ENCODE measurements at regions not wholly inside any gene's neighbourhood (a gene's known extent, or its start where the extent isn't known, plus 50 kb on each side); places are given as distances from the start of the nearest gene placed in this dataset.
"Not testable (repeated sequence)": the region's sequence is repeated elsewhere in the genome, so short reads cannot be mapped to it uniquely, and the experiment has no call there.

GRCh38 chr13:48583859-48584311, 51.0 kb upstream of the RCBTB2 start:
- DNase-seq (ENCODE audit: low read depth in 2 of 2): no peak

GRCh38 chr13:48585456-48585840, 52.6 kb upstream of the RCBTB2 start:
- no peak for DNase-seq (ENCODE audit: low read depth in 2 of 2)

GRCh38 chr13:48586591-48587103, 53.8 kb upstream of the RCBTB2 start:
- no peak for DNase-seq (ENCODE audit: low read depth in 2 of 2)

- no peak for DNase-seq (ENCODE audit: low read depth in 2 of 2)
Observed at GRCh38 chr13:48588120-48588519, 55.2 kb upstream of the RCBTB2 start.

- no peak for DNase-seq (ENCODE audit: low read depth in 2 of 2)
Observed at GRCh38 chr13:48590141-48590901, 57.4 kb upstream of the RCBTB2 start.

GRCh38 chr13:48591124-48591872, 58.4 kb upstream of the RCBTB2 start:
- not testable (repeated sequence) for DNase-seq (ENCODE audit: low read depth in 2 of 2)

GRCh38 chr13:48591889-48592687, 59.2 kb upstream of the RCBTB2 start:
- no peak for DNase-seq (ENCODE audit: low read depth in 2 of 2)

GRCh38 chr13:48592688-48593049, 59.8 kb upstream of the RCBTB2 start:
- DNase-seq (ENCODE audit: low read depth in 2 of 2): no peak

GRCh38 chr13:48593536-48593935, 60.2 kb upstream of the CYSLTR2 start:
- DNase-seq (ENCODE audit: low read depth in 2 of 2): no peak

GRCh38 chr13:48594096-48594815, 59.5 kb upstream of the CYSLTR2 start:
- no peak for DNase-seq (ENCODE audit: low read depth in 2 of 2)

- peak; percentile 8 to 23 for DNase-seq (ENCODE audit: low read depth in 2 of 2)
Observed at GRCh38 chr13:48595431-48596429, 58.0 kb upstream of the CYSLTR2 start.

- no peak for DNase-seq (ENCODE audit: low read depth in 2 of 2)
Observed at GRCh38 chr13:48600374-48601364, 53.1 kb upstream of the CYSLTR2 start.

- DNase-seq (ENCODE audit: low read depth in 2 of 2): no peak
Observed at GRCh38 chr13:48602296-48603016, 51.3 kb upstream of the CYSLTR2 start.

GRCh38 chr13:48603375-48603774, 50.4 kb upstream of the CYSLTR2 start:
- no peak for DNase-seq (ENCODE audit: low read depth in 2 of 2)
